Fibroblast of peridontal ligament (primary cell): ENCODE measurements at regions not wholly inside any gene's neighbourhood (a gene's known extent, or its start where the extent isn't known, plus 50 kb on each side); places are given as distances from the start of the nearest gene placed in this dataset.

ENCODE experiments used
- DNase-seq: peaks from one replicate; pipeline ENCODE4 v3.0.0-alpha.2; 2010; ENCODE audit errors: extremely low read depth

GRCh38 chr18:51724790-51725721 lies 527.6 kb upstream of the MEX3C start:
- no peak for DNase-seq

GRCh38 chr18:51726614-51727013 lies 529.1 kb upstream of the MEX3C start:
- no peak for DNase-seq

- DNase-seq = no peak
These were observed 530.3 kb upstream of the MEX3C start for GRCh38 chr18:51727780-51728179.

GRCh38 chr18:51731070-51731469 lies 533.6 kb upstream of the MEX3C start:
- DNase-seq = no peak

GRCh38 chr18:51734576-51734975 lies 537.1 kb upstream of the MEX3C start:
- DNase-seq = no peak

- DNase-seq = no peak
These were observed 541.7 kb upstream of the MEX3C start for GRCh38 chr18:51739044-51739666.

GRCh38 chr18:51751901-51752300 lies 554.4 kb upstream of the MEX3C start:
- no peak for DNase-seq

- no peak for DNase-seq
These were observed 556.0 kb upstream of the MEX3C start for GRCh38 chr18:51753365-51754057.

GRCh38 chr18:51754566-51754965 lies 557.1 kb upstream of the MEX3C start:
- DNase-seq = no peak

GRCh38 chr18:51757255-51757924 lies 559.9 kb upstream of the MEX3C start:
- DNase-seq = no peak

GRCh38 chr18:51762373-51762772 lies 564.9 kb upstream of the MEX3C start:
- DNase-seq = no peak

- DNase-seq = no peak
These were observed 568.3 kb upstream of the MEX3C start for GRCh38 chr18:51765606-51766360.

GRCh38 chr18:51767293-51767692 lies 569.8 kb upstream of the MEX3C start:
- no peak for DNase-seq

GRCh38 chr18:51778115-51778514 lies 561.9 kb upstream of the DCC start:
- no peak for DNase-seq

- DNase-seq = no peak
These were observed 550.1 kb upstream of the DCC start for GRCh38 chr18:51789871-51790270.

- DNase-seq = no peak
These were observed 538.5 kb upstream of the DCC start for GRCh38 chr18:51801514-51801913.

GRCh38 chr18:51802569-51803428 lies 537.2 kb upstream of the DCC start:
- DNase-seq = no peak

GRCh38 chr18:51807336-51807735 lies 532.7 kb upstream of the DCC start:
- no peak for DNase-seq

GRCh38 chr18:51811883-51812282 lies 528.1 kb upstream of the DCC start:
- no peak for DNase-seq

GRCh38 chr18:51813740-51814139 lies 526.3 kb upstream of the DCC start:
- no peak for DNase-seq
